Activated naive CD4-positive, alpha-beta T cell (primary cell): ENCODE measurements at regions not wholly inside any gene's neighbourhood (a gene's known extent, or its start where the extent isn't known, plus 50 kb on each side); places are given as distances from the start of the nearest gene placed in this dataset.

Experiments
- DNase-seq, 4 experiments: peaks; one replicate each; lab custom pipeline; 2025; lab: John Stamatoyannopoulos, UW

GRCh38 chr2:158006961-158007719 is 94.5 kb upstream of the UPP2 start:
- no peak for DNase-seq

- no peak for DNase-seq
Measured at GRCh38 chr2:158004126-158004764, 97.4 kb upstream of the UPP2 start.

- no peak for DNase-seq
Measured at GRCh38 chr2:158002079-158002478, 99.6 kb upstream of the UPP2 start.

DNA sequence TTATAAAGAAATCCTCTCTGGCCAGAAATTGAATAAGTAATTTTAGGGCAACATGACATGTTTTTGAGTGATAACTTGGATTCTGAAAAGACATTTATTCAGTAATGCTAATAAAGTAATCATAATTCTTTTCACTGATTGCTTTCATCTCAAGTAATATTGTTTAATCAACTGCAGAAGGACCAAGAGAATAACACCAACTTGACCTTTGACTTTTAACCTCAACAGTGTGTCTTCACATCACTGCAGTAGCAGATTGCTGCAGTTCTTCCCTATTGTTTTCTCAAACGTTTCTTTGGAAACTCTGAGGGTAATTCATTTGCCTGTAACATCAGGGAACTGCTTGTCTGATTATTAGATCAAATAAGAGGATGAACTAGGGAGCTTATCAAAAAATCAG is 104.9 kb upstream of the UPP2 start:
- no peak for DNase-seq

- no peak for DNase-seq
Measured at GRCh38 chr2:157995117-157995516, 106.6 kb upstream of the UPP2 start.

- no peak for DNase-seq
Measured at GRCh38 chr2:157991932-157992331, 109.7 kb upstream of the UPP2 start.

DNA sequence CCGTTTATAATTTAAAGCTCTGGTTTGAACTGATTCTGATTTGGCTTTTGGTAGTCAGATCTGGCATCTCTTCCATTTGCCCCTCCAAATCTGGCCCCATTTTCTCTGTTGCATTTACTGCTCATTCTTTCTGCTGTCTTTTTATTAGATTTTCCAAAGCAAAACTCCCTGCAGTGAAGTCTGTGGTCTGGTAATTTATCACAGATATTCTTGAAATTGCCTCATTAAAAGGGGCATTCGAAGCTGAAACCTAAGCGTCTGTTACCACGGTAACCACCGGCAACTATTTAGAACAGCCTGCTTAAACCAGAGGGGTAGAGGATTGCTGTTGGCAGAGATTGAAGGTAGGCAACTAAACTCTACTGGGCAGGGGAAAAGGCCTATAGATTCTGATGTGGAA is 111.5 kb upstream of the UPP2 start:
- DNase-seq = no peak

DNA sequence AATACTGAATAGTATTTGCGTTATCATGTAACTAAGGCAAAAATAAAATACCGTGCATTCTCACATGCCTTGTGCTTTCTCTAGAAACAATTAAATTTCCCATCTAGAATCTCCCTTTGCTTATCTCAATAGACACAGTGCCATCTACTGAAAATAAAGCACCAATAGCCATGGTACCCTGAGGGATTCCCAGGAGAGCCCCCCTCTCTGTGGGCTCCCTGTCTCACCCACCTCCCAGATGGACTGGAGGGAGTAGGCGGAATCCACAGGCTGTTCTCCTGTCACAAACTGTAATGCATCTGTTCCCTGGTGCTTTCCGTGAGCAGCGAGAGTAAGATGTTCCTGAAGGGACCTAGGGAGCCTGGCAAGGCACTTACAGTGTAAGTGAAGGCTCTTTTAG is 112.4 kb upstream of the UPP2 start:
- no peak for DNase-seq

DNA sequence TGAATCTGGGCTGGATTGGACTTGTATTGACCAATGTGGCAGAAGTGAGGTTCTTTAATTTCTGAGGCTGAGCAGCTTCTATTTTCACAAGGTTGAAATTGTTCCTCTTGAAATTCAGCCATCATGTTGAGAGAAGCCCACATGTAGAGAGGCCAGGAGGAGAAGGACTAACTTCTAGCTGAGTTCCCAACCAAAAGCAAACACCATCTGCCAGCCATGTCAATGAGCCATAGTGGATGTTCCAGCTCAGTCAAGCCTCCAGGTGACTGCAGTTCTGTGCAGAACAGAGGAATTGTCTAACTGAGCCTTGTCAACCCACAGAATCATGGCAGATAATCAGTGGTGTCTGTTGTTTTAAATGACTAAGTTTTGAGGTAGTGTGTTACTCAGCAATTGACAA is 110.6 kb upstream of the ACVR1 start:
- DNase-seq = no peak

- DNase-seq = no peak
Measured at GRCh38 chr2:157984866-157985265, 108.7 kb upstream of the ACVR1 start.

GRCh38 chr2:157980020-157980419 is 103.9 kb upstream of the ACVR1 start:
- no peak for DNase-seq

DNA sequence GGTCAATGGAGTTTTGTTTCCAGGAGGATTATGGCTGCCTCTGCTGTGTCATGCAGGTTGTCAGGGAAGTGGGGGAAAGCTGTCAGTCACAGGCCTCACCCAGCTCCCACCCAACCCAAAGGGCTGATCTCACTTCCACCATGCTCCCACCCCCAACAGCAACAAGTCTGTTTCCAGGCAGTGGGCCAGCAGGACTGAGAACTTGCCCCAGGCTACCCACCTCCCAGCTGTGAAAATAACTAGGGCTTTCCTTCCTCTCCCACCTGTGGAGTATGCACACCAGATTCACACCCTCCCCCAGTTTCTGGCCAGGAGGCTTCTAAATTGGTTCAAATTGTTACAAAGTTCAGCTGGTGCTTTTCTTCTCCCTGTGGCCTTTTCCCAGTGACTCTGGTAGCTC is 95.6 kb upstream of the ACVR1 start:
- DNase-seq = no peak

GRCh38 chr2:157967856-157968255 is 91.7 kb upstream of the ACVR1 start:
- no peak for DNase-seq

GRCh38 chr2:157959249-157959648 is 83.1 kb upstream of the ACVR1 start:
- DNase-seq = no peak

DNA sequence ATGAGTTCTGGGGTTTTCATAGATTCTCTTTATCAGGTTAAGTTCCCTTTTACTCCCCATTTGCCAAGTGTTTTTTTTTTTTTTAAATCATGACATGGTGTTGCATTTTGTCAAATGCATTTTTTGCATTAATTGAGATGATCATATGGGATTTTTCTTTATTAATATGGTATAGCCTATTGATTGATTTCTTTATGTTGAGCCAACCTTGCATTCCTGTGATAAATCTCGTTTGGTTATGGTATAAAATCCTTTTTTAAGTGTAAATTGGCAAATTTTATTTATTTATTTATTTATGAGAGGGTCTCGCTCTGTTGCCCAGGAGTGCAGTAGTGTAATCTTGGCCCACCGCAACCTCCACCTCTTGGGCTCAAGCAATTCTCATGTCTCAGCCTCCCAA is 81.5 kb upstream of the ACVR1 start:
- DNase-seq = no peak

GRCh38 chr2:157952558-157952957 is 76.4 kb upstream of the ACVR1 start:
- no peak for DNase-seq

DNA sequence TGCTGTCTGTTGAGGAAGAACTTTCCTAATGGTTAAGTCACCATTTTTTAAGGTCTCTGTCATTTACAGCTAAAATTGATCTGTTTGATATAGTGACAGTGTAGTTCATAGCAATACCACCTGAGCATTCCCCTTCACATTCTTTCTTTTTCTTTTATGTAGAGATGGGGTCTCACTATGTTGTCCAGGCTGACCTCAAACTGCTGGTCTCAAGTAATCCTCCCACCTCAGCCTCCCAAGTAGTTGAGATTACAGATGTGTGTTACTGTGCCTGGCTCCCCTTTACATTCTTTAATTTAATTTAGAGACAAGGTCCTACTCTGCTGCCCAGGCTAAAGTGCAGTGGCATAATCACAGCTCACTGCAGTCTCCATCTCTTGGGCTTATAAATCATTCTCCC is 72.7 kb upstream of the ACVR1 start:
- DNase-seq = no peak

GRCh38 chr2:157946919-157947557 is 70.9 kb upstream of the ACVR1 start:
- DNase-seq = no peak

DNA sequence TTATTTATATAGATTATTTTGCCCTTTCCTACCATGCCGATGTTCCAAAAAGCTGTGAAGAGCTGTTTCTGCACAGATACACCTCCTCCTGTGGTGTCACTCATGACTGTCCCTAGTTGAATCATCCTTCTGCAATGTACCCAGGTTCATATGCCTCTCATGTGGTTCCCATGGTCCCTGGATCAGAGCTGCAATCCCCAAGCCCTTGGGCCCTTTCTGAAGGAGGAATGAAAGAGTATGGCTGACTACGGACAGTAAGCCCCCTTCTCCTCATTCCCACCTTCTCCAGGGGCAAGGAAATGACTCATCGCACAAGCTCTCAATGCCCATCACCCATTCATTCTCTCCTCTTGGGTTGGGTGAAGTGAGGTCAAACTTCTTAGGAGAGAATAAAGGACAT is 63.9 kb upstream of the ACVR1 start:
- no peak for DNase-seq

GRCh38 chr2:157938556-157938955 is 62.4 kb upstream of the ACVR1 start:
- DNase-seq = no peak

DNA sequence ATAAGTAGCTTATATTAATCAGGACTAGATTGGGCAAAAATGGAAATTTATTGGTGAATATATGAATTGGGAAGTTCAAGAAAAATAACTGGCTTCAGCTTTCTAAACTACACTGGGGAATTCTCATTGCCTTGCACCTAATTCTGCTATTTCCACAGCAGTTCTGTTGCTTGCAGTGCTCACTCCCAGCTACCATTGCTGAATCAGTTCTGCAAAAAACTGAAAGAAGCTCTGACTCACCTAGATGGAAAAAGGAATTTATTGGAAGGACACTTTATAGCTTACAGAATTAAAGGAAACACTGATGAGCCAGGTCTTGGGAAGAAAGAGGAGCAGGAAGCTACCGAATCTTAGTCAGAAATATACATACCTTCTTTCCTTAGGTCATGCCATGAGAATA is 60.3 kb upstream of the ACVR1 start:
- no peak for DNase-seq

DNA sequence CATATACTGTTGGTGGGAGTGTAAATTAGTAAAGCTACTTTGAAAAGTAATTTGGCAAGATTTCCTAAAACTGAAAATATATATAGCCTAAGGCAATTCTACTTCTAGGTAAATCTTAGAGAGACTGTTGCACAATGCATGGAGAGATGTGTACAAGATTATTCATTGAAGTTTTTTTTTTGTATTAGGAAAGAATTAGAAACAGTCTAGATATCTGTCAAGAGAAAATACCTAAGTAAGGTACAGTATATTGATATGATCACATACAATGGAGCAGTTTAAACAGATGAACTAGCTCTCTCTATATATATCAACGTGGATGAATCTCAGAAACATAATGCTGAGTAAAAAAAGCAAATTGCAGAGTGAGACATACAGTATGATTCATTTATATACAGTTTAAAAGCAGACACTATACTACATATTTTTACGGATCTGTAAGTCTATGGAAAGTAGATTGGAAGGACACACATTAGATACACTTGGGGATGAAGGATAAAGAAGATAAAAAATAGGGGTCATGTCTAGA is 59.3 kb upstream of the ACVR1 start:
- no peak for DNase-seq

DNA sequence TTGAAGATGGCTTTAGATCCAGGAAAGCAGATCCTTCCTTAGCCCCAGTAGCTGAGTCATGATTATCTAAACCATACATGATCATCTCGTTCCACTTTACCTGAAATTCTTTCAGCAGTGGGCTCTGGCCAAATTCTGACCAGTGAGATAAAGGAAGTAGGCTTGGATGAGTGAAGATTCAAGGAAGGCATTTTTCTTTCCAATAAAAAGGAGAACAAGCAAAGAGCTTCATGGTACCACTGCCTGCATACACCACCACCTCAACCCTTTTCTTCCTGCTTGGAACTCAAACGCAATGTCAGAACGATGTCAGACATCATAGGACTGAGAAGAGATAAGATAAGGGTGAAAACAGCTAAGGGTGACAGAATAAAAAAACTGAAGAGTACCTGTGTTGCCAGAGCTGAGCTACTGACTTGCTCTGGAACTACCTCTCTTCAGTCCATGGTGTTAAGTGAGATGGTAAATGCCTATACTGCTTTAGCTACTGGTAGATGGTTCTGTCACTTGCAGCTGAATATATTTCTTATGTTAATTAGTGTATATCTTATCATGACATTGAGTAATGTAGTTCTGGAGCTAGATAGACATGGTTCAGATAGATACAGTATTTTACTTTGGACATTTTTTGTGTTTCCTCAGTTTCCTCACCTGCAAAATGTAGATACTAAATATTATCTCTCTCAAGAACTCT is 58.7 kb upstream of the ACVR1 start:
- no peak for DNase-seq
